H9 (cell line): ENCODE measurements at regions not wholly inside any gene's neighbourhood (a gene's known extent, or its start where the extent isn't known, plus 50 kb on each side); places are given as distances from the start of the nearest gene placed in this dataset.

Experiments used
- DNase-seq: peaks from one replicate; pipeline ENCODE4 v3.0.0-alpha.2; 2017
- H2AFZ ChIP-seq: one replicate; pipeline ENCODE4 v1.6.1; 2013; ENCODE audit warnings: mild to moderate bottlenecking, low read length, control low read depth, moderate library complexity
- H2AK5ac ChIP-seq: 2 replicates; pipeline ENCODE4 v1.6.1; 2013; ENCODE audit warnings: low read length, control low read depth, mixed read lengths; ENCODE audit not compliant: insufficient read length
- H2BK120ac ChIP-seq: one replicate; pipeline ENCODE4 v1.6.1; 2013; ENCODE audit warnings: low read depth, mild to moderate bottlenecking, low read length, control low read depth, inconsistent platforms; ENCODE audit not compliant: poor library complexity, severe bottlenecking
- H2BK12ac ChIP-seq: 2 replicates; pipeline ENCODE4 v1.6.1; 2013; ENCODE audit warnings: low read length, control low read depth, mixed read lengths, low read depth; ENCODE audit not compliant: insufficient read length
- H2BK15ac ChIP-seq: 2 replicates; pipeline ENCODE4 v1.6.1; 2013; ENCODE audit warnings: low read depth, low read length, control low read depth
- H2BK20ac ChIP-seq: one replicate; pipeline ENCODE4 v1.6.1; 2013; ENCODE audit warnings: low read depth, mild to moderate bottlenecking, low read length, control low read depth, inconsistent platforms; ENCODE audit not compliant: poor library complexity, severe bottlenecking
- H2BK5ac ChIP-seq: 2 replicates; pipeline ENCODE4 v1.6.1; 2013; ENCODE audit warnings: low read length, control low read depth, mixed read lengths; ENCODE audit not compliant: insufficient read length
- H3K14ac ChIP-seq: 2 replicates; pipeline ENCODE4 v1.6.1; 2013; ENCODE audit warnings: low read length, control low read depth; ENCODE audit not compliant: insufficient read depth
- H3K18ac ChIP-seq: 2 replicates; pipeline ENCODE4 v1.6.1; 2013; ENCODE audit warnings: low read depth, mild to moderate bottlenecking, mixed read lengths, low read length, control low read depth; ENCODE audit not compliant: insufficient read length
- H3K23ac ChIP-seq: 2 replicates; pipeline ENCODE4 v1.6.1; 2013; ENCODE audit warnings: low read length, control low read depth, mixed read lengths, low read depth; ENCODE audit not compliant: insufficient read length
- H3K23me2 ChIP-seq: 2 replicates; pipeline ENCODE4 v1.6.1; 2013; ENCODE audit warnings: low read depth, mild to moderate bottlenecking, mixed read lengths, low read length, control low read depth; ENCODE audit not compliant: insufficient read length, poor library complexity, severe bottlenecking
- H3K27ac ChIP-seq: 2 replicates; pipeline ENCODE4 v1.5.1; 2013; ENCODE audit warnings: low read length, control low read depth, mixed read lengths, low read depth; ENCODE audit not compliant: insufficient read length
- H3K27me3 ChIP-seq: 2 replicates; pipeline ENCODE4 v1.6.1; 2013; ENCODE audit warnings: low read length, control low read depth, inconsistent platforms; ENCODE audit not compliant: insufficient read depth
- H3K4ac ChIP-seq: 2 replicates; pipeline ENCODE4 v1.6.1; 2013; ENCODE audit warnings: low read depth, mild to moderate bottlenecking, control low read depth, inconsistent platforms, low read length, moderate library complexity
- H3K4me1 ChIP-seq: 2 replicates; pipeline ENCODE4 v1.6.1; 2013; ENCODE audit warnings: low read length, control low read depth, inconsistent platforms; ENCODE audit not compliant: insufficient read depth
- H3K4me2 ChIP-seq: 2 replicates; pipeline ENCODE4 v1.6.1; 2013; ENCODE audit warnings: low read length, control low read depth, mixed read lengths; ENCODE audit not compliant: insufficient read length, insufficient read depth
- H3K56ac ChIP-seq: 2 replicates; pipeline ENCODE4 v1.6.1; 2013; ENCODE audit warnings: low read depth, mild to moderate bottlenecking, mixed read lengths, low read length, control low read depth; ENCODE audit not compliant: insufficient read length
- H3K79me1 ChIP-seq: 2 replicates; pipeline ENCODE4 v1.6.1; 2013; ENCODE audit warnings: low read depth, mild to moderate bottlenecking, moderate library complexity, low read length, control low read depth, inconsistent platforms; ENCODE audit not compliant: insufficient read depth, poor library complexity, severe bottlenecking
- H3K79me2 ChIP-seq: 2 replicates; pipeline ENCODE4 v1.6.1; 2013; ENCODE audit warnings: low read length, control low read depth, inconsistent platforms; ENCODE audit not compliant: insufficient read depth
- H3K9ac ChIP-seq: 2 replicates; pipeline ENCODE4 v1.6.1; 2013; ENCODE audit warnings: low read length, control low read depth, mixed read lengths; ENCODE audit not compliant: insufficient read length; ENCODE audit errors: extremely low read depth
- H3K9me3 ChIP-seq: one replicate; pipeline ENCODE4 v1.6.1; 2013; ENCODE audit warnings: low read depth, low read length, inconsistent platforms; ENCODE audit not compliant: control insufficient read depth
- H3T11ph ChIP-seq: one replicate; pipeline ENCODE4 v1.6.1; 2013; ENCODE audit warnings: mild to moderate bottlenecking, low read length, control low read depth, inconsistent platforms
- H4K20me1 ChIP-seq: one replicate; pipeline ENCODE4 v1.6.1; 2013; ENCODE audit not compliant: control insufficient read depth, insufficient read length, insufficient read depth
- H4K5ac ChIP-seq: 2 replicates; pipeline ENCODE4 v1.6.1; 2013; ENCODE audit warnings: low read depth, mild to moderate bottlenecking, mixed read lengths, low read length, control low read depth; ENCODE audit not compliant: insufficient read length
- H4K8ac ChIP-seq: replicated peaks from 2 replicates; pipeline ENCODE4 v1.6.1; 2013; ENCODE audit warnings: low read length, control low read depth, mixed read lengths, low read depth; ENCODE audit not compliant: insufficient read length
- H4K91ac ChIP-seq: 2 replicates; pipeline ENCODE4 v1.6.1; 2013; ENCODE audit warnings: low read depth, mild to moderate bottlenecking, moderate library complexity, mixed read lengths, low read length, control low read depth; ENCODE audit not compliant: insufficient read length
- H3K27ac Mint-ChIP-seq, 3 experiments: 2 replicates in 2 of 3; 3 replicates in 1 of 3; pipeline ENCODE4 v1.8.0; 2020 to 2021; ENCODE audit warnings: mixed read lengths in 3 of 3, mild to moderate bottlenecking in 1 of 3, moderate library complexity in 1 of 3
- H3K27me3 Mint-ChIP-seq: 2 replicates; pipeline ENCODE4 v1.8.0; 2021; ENCODE audit warnings: low read depth, mild to moderate bottlenecking, moderate library complexity, mixed read lengths
- H3K36me3 Mint-ChIP-seq, 3 experiments: 2 replicates in 2 of 3; 3 replicates in 1 of 3; pipeline ENCODE4 v1.8.0; 2020 to 2021; ENCODE audit warnings: low read depth in 3 of 3, mixed read lengths in 3 of 3; ENCODE audit not compliant: insufficient read depth in 1 of 3
- H3K4me1 Mint-ChIP-seq, 2 experiments: 2 replicates each; pipeline ENCODE4 v1.8.0; 2020; ENCODE audit warnings: mixed read lengths in 2 of 2
- H3K4me3 Mint-ChIP-seq, 2 experiments: 2 replicates in 1 of 2; 3 replicates in 1 of 2; pipeline ENCODE4 v1.8.0; 2020 to 2021; ENCODE audit warnings: mild to moderate bottlenecking in 2 of 2, mixed read lengths in 2 of 2, moderate library complexity in 1 of 2
- H3K9me3 Mint-ChIP-seq, 2 experiments: 2 replicates in 1 of 2; 3 replicates in 1 of 2; pipeline ENCODE4 v1.8.0; 2020; ENCODE audit warnings: mild to moderate bottlenecking in 2 of 2, mixed read lengths in 2 of 2, moderate library complexity in 1 of 2
- WGBS: extraction: QIAGEN DNeasy Blood & Tissue Kit; methylation state at CpG from one replicate; pipeline ENCODE4 v1.1.7; 2013; ENCODE audit warnings: missing lambda C conversion rate, low lambda C conversion rate, mixed read lengths; ENCODE audit not compliant: insufficient read length; ENCODE audit errors: extremely low coverage; 5-methylcytosine and 5-hydroxymethylcytosine counted together
- TF ChIP-seq, protein P1 (sequence below): fragments of 200-600 bp; sonication (generic); conservative IDR thresholded peaks from 3 replicates; pipeline ENCODE4 v1.8.0; 2021; ENCODE audit warnings: antibody characterized with exemption, mild to moderate bottlenecking

DNA sequence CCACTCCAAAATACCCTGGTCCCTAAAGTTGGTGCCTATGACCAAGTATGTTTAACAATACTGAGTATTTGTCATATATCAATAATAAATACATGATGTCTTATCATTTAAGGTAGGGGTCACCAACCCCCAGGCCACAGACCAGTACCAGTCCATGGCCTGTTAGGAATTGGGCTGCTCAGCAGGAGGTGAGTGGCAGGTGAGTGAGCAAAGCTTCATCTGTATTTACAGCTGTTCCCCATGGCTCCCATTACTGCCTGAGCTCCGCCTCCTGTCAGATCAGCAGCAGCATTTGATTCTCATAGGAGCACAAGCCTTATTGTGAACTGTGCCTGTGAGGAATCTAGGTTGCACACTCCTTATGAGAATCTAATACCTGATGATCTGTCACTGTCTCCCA, 126.2 kb downstream of the HNRNPD start:
- H3K23me2 ChIP-seq, result no peaks in the 10 kb centered on the region

More for the DNA sequence above, 126.2 kb downstream of the HNRNPD start:
- no peaks in the 10 kb centered on the region for H3K79me1 ChIP-seq
- Mint-ChIP-seq H3K36me3 (no peaks in the 10 kb centered on the region), H3K4me3 (no peak overlapping the region), H3K27me3 (no peaks in the 10 kb centered on the region), H3K27ac (no peak overlapping the region), H3K9me3 (no peaks in the 10 kb centered on the region; a peak in 1 of 5 replicates), H3K4me1 (peaks cover 9 to 13% of the 10 kb centered on the region in 2 experiments; a peak in 3 of 4 replicates)
- no peak for DNase-seq
- H3K9ac ChIP-seq, result no peak overlapping the region
- WGBS, result no CpG with 5 or more reads among the region's 1 CpG
- no peak overlapping the region for H3K14ac ChIP-seq
- TF ChIP-seq, protein P1, sequence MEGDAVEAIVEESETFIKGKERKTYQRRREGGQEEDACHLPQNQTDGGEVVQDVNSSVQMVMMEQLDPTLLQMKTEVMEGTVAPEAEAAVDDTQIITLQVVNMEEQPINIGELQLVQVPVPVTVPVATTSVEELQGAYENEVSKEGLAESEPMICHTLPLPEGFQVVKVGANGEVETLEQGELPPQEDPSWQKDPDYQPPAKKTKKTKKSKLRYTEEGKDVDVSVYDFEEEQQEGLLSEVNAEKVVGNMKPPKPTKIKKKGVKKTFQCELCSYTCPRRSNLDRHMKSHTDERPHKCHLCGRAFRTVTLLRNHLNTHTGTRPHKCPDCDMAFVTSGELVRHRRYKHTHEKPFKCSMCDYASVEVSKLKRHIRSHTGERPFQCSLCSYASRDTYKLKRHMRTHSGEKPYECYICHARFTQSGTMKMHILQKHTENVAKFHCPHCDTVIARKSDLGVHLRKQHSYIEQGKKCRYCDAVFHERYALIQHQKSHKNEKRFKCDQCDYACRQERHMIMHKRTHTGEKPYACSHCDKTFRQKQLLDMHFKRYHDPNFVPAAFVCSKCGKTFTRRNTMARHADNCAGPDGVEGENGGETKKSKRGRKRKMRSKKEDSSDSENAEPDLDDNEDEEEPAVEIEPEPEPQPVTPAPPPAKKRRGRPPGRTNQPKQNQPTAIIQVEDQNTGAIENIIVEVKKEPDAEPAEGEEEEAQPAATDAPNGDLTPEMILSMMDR, result no peak
- H4K5ac ChIP-seq, result no peak overlapping the region
- H3K23ac ChIP-seq, result no peak overlapping the region
- H2BK120ac ChIP-seq, result no peak overlapping the region
- no peak overlapping the region for H2AK5ac ChIP-seq
- H3K18ac ChIP-seq, result no peak overlapping the region
- no peak overlapping the region for H3K56ac ChIP-seq
- no peak overlapping the region for H4K8ac ChIP-seq
- no peaks in the 10 kb centered on the region for H3K27me3 ChIP-seq
- H3K79me2 ChIP-seq, result no peaks in the 10 kb centered on the region
- no peak overlapping the region for H3K4ac ChIP-seq
- no peak overlapping the region for H2BK12ac ChIP-seq
- H3K27ac ChIP-seq, result no peak overlapping the region
- no peak overlapping the region for H3K4me2 ChIP-seq
- H2AFZ ChIP-seq, result no peak overlapping the region
- no peak overlapping the region for H3T11ph ChIP-seq
- no peaks in the 10 kb centered on the region for H3K4me1 ChIP-seq
- no peak overlapping the region for H2BK15ac ChIP-seq
- H2BK20ac ChIP-seq, result no peak overlapping the region
- H3K9me3 ChIP-seq, result no peaks in the 10 kb centered on the region
- no peak overlapping the region for H4K91ac ChIP-seq
- H4K20me1 ChIP-seq, result no peaks in the 10 kb centered on the region
- H2BK5ac ChIP-seq, result no peak overlapping the region
